Subcutaneous abdominal adipose tissue (tissue), 5 donors: ENCODE measurements at regions not wholly inside any gene's neighbourhood (a gene's known extent, or its start where the extent isn't known, plus 50 kb on each side); places are given as distances from the start of the nearest gene placed in this dataset.

Experiments
- H3K27ac ChIP-seq: one replicate; pipeline ENCODE4 v1.7.0; 2013; ENCODE audit warnings: low read depth, mild to moderate bottlenecking, inconsistent platforms, low read length, moderate library complexity
- H3K27me3 ChIP-seq, 5 donors: one replicate each; pipeline ENCODE4 v1.7.0; 2013; ENCODE audit warnings: low read length in 5 of 5, inconsistent platforms in 1 of 5; ENCODE audit not compliant: control insufficient read depth in 5 of 5, insufficient read depth in 4 of 5
- H3K36me3 ChIP-seq, 5 donors: one replicate each; pipeline ENCODE4 v1.7.0; 2013; ENCODE audit warnings: low read length in 5 of 5; ENCODE audit not compliant: control insufficient read depth in 5 of 5, insufficient read depth in 5 of 5
- H3K4me1 ChIP-seq, 5 donors: one replicate each; pipeline ENCODE4 v1.7.0; 2013; ENCODE audit warnings: low read length in 5 of 5, mild to moderate bottlenecking in 3 of 5, moderate library complexity in 1 of 5; ENCODE audit not compliant: control insufficient read depth in 5 of 5, insufficient read depth in 5 of 5
- H3K4me3 ChIP-seq, 5 donors: one replicate each; pipeline ENCODE4 v1.7.0; 2013; ENCODE audit warnings: low read length in 5 of 5, low read depth in 1 of 5
- H3K9ac ChIP-seq, 5 donors: one replicate each; pipeline ENCODE4 v1.7.0; 2013; ENCODE audit warnings: low read length in 5 of 5, mild to moderate bottlenecking in 4 of 5, moderate library complexity in 3 of 5
- H3K9me3 ChIP-seq, 5 donors: one replicate each; pipeline ENCODE4 v1.7.0; 2013; ENCODE audit warnings: low read length in 5 of 5; ENCODE audit not compliant: control insufficient read depth in 5 of 5
- donor health status: healthy.
- donor health status: healthy.
- donor health status: healthy.
- donor health status: healthy.
- donor health status: healthy.

DNA sequence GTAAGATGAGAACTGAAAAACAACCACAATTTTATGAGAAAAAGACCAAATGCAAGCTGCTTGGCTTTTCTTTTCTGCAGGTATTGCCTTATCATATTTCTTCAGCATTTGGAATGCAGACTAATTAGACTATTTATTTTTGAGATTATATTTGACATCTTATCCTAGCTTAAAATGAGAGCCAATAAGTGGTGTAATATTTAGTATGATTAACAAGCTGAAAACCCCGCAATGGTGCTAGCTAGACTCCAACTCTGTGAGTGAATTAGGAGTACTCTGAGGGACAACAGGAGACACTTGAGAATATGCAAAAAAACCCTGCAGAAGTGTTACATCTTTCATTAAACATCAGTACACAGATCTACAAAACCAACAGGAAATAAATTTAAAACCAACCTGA, 180.3 kb upstream of the MEOX2 start:
- H3K27ac ChIP-seq: no peak overlapping the region
- H3K27me3 ChIP-seq: no peaks in the 10 kb centered on the region
- H3K4me3 ChIP-seq: no peak overlapping the region
- H3K4me1 ChIP-seq: peaks cover 0 to 3% (median 0%) of the 10 kb centered on the region in 5 donors
- no peaks in the 10 kb centered on the region for H3K9me3 ChIP-seq
- H3K36me3 ChIP-seq: no peaks in the 10 kb centered on the region
- H3K9ac ChIP-seq: no peak overlapping the region

DNA sequence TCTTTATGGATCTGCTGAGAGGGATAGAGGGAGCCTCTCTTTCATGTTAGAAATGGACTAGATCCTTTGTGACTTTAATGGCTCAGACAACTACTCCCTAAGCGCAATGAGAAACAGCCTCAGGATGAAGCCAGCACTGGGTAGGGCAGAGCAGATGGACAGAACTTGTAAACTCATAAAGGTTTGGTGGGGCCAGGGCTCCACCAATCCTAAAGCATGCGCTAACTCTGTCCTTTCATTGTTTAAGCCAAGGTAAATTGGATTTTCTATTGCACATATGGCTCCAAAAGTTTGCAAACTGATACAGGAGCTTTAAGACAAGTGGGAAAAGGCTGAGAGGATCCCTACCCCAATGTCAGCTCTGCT, 178.1 kb upstream of the MEOX2 start:
- Histone ChIP-seq H3K4me1 (peaks cover 0 to 3% (median 0%) of the 10 kb centered on the region in 5 donors), H3K4me3 (no peak overlapping the region), H3K9ac (no peak overlapping the region), H3K27me3 (no peaks in the 10 kb centered on the region), H3K9me3 (no peaks in the 10 kb centered on the region), H3K36me3 (peaks cover 0 to 3% (median 0%) of the 10 kb centered on the region in 5 donors), H3K27ac (no peak overlapping the region)

DNA sequence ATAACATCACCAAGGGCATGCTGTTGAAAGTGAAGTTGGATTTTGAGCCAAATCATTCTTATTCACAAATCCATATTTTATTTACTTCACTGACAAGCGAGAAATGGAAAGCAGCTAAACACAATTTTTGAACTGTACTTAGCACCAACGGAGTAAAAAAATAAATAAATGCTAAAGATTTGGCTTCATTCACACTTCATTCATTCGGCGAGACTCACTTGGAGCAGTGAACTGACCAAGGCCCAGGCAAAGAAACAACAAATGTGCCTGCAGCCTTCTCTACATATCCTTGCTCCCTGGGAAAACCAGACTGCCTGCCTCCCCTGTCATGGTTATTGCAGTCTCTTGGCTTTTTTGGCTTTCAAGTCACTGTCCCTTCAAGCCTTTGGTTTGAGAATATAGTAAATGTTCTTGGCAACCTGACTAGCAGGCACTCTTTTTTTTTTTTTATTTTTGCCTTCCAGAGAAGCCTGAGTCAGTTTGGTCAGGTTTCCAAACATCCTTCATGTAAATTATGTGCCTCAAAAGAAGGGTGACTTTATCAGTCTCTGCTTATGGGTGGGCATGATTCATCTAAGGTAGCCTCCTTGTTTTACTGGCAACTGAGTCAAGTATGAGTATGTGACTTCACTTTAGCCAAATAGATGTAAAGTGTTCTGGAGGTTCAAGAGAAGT, 177.6 kb upstream of the MEOX2 start:
- Histone ChIP-seq H3K4me3 (no peak overlapping the region), H3K27ac (no peak overlapping the region), H3K27me3 (no peaks in the 10 kb centered on the region), H3K9me3 (no peaks in the 10 kb centered on the region), H3K36me3 (peaks cover 0 to 3% (median 0%) of the 10 kb centered on the region in 5 donors), H3K9ac (no peak overlapping the region), H3K4me1 (peaks cover 0 to 3% (median 0%) of the 10 kb centered on the region in 5 donors)

DNA sequence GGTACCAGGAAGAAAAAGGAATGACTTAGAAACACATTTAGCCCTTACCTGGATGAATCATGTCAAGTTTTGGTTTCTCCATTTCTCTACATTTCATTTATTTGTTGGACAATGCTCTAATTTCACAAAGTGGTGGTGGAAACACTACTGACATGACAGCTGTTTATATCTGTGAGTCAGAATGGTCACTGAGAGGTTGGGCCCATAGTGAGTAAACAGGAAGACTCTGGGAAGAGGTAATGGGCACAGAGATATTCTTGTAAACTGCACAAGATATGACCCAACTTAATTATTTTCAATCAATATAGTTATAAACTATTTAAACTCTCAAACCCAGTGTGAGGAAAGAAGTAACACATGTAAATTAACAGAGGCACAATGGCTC, 176.3 kb upstream of the MEOX2 start:
- H3K27ac ChIP-seq: no peak overlapping the region
- H3K27me3 ChIP-seq: no peaks in the 10 kb centered on the region
- no peak overlapping the region for H3K4me3 ChIP-seq
- H3K36me3 ChIP-seq: peaks cover 0 to 3% (median 0%) of the 10 kb centered on the region in 5 donors
- peaks cover 0 to 3% (median 0%) of the 10 kb centered on the region in 5 donors for H3K4me1 ChIP-seq
- H3K9ac ChIP-seq: no peak overlapping the region
- H3K9me3 ChIP-seq: no peaks in the 10 kb centered on the region

GRCh38 chr7:15862016-15862780, 175.7 kb upstream of the MEOX2 start:
- Histone ChIP-seq H3K4me3 (no peak overlapping the region), H3K9me3 (no peaks in the 10 kb centered on the region), H3K27ac (no peak overlapping the region), H3K36me3 (peaks cover 0 to 3% (median 0%) of the 10 kb centered on the region in 5 donors), H3K9ac (no peak overlapping the region), H3K4me1 (peaks cover 0 to 3% (median 0%) of the 10 kb centered on the region in 5 donors), H3K27me3 (no peaks in the 10 kb centered on the region)

DNA sequence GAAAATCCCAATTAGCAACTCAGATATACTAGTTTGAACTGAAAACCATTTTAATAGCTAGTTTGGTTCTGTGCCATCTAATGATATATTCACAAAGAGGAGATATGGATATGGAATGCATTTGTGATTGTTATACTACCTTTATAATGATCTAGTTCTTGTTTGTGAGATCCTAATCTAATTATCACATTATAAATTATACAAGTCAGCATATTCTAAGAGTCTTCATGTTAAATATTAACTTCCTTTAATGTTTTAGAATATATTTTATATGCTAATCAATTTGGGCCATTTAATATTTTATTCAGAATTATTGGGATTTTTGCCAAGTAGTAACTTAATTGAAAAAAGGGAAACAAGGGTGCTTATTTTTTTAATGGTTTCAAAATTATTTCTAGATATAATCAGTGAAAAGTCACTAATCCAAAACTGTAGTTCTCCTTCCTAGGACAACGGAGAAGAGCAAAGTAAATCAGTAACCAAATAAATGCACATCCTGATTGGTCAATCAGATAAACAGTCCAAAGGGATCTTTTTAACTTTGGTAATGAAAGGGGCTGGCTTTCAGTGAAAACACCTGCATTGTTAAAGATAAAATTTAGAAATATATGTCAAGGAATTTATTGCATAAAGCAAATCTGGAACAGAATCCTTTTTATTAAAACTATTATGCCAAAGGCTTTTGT, 173.9 kb upstream of the MEOX2 start:
- no peaks in the 10 kb centered on the region for H3K27me3 ChIP-seq
- H3K9ac ChIP-seq: no peak overlapping the region
- no peak overlapping the region for H3K4me3 ChIP-seq
- no peaks in the 10 kb centered on the region for H3K9me3 ChIP-seq
- no peak overlapping the region for H3K27ac ChIP-seq
- peaks cover 0 to 4% (median 0%) of the 10 kb centered on the region in 5 donors for H3K4me1 ChIP-seq
- H3K36me3 ChIP-seq: peaks cover 0 to 3% (median 0%) of the 10 kb centered on the region in 5 donors

GRCh38 chr7:15857026-15857425, 170.5 kb upstream of the MEOX2 start:
- H3K4me3 ChIP-seq: no peak overlapping the region

DNA sequence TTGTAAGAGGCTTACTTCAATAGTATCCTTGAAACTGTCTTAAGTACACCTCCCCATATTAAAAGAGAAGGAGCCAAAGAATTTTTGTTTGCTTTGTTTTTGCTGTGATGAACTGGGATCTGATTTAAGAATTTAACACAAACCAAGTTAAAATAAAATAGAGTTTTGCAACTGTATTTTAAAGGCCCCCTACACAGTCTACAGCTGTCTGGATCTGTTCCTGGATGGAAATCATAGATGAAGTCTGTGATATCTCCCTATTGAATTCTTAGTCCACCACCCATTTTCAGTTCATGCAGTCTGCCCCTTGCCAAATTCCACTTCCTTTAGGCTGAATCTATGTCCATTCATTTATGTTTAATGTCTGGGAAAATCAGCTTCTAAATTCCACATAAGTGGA, 169.8 kb upstream of the MEOX2 start:
- Histone ChIP-seq H3K9ac (no peak overlapping the region), H3K4me1 (peaks cover 0 to 11% (median 0%) of the 10 kb centered on the region in 5 donors), H3K4me3 (no peak overlapping the region), H3K9me3 (no peaks in the 10 kb centered on the region), H3K27me3 (no peaks in the 10 kb centered on the region), H3K36me3 (peaks cover 0 to 3% (median 0%) of the 10 kb centered on the region in 5 donors), H3K27ac (no peak overlapping the region)

More at GRCh38 chr7:15857026-15857425, 170.5 kb upstream of the MEOX2 start:
- H3K9ac ChIP-seq: no peak overlapping the region
- peaks cover 0 to 11% (median 0%) of the 10 kb centered on the region in 5 donors for H3K4me1 ChIP-seq
- peaks cover 0 to 3% (median 0%) of the 10 kb centered on the region in 5 donors for H3K36me3 ChIP-seq
- H3K27me3 ChIP-seq: no peaks in the 10 kb centered on the region
- H3K27ac ChIP-seq: no peak overlapping the region
- no peaks in the 10 kb centered on the region for H3K9me3 ChIP-seq

- H3K27me3 ChIP-seq: no peaks in the 10 kb centered on the region
- H3K4me3 ChIP-seq: no peak overlapping the region
- H3K9me3 ChIP-seq: no peaks in the 10 kb centered on the region
- H3K36me3 ChIP-seq: peaks cover 0 to 3% (median 0%) of the 10 kb centered on the region in 5 donors
- peaks cover 0 to 11% (median 0%) of the 10 kb centered on the region in 5 donors for H3K4me1 ChIP-seq
- no peak overlapping the region for H3K9ac ChIP-seq
- H3K27ac ChIP-seq: no peak overlapping the region
These were observed 169.1 kb upstream of the MEOX2 start for GRCh38 chr7:15855525-15856109.
